Esophagus squamous epithelium (tissue), 5 donors: ENCODE measurements at regions not wholly inside any gene's neighbourhood (a gene's known extent, or its start where the extent isn't known, plus 50 kb on each side); places are given as distances from the start of the nearest gene placed in this dataset.
"Not testable (repeated sequence)": the region's sequence is repeated elsewhere in the genome, so short reads cannot be mapped to it uniquely, and the experiment has no call there.

Experiments used
- DNase-seq: peaks from one replicate; lab custom pipeline; 2025; lab: John Stamatoyannopoulos, UW
- H3K27ac ChIP-seq, 4 donors: fragments of 200-600 bp; sonication (generic); one replicate each; pipeline ENCODE4 v1.5.1; 2016 to 2019; ENCODE audit warnings: mild to moderate bottlenecking in 1 of 4
- H3K27me3 ChIP-seq, 4 donors: fragments of 200-600 bp; sonication (generic); 1 replicate in 3 of 4; 2 replicates in 1 of 4; pipeline versions ENCODE4 v1.5.1 to v1.6.0; 2017 to 2021; ENCODE audit warnings: antibody characterized with exemption in 1 of 4
- H3K36me3 ChIP-seq, 3 donors: fragments of 200-600 bp; sonication (generic); one replicate each; pipeline ENCODE4 v1.5.1; 2016 to 2019
- H3K4me1 ChIP-seq, 3 donors: fragments of 200-600 bp; sonication (generic); one replicate each; pipeline ENCODE4 v1.5.1; 2017 to 2019
- H3K4me3 ChIP-seq, 4 donors: fragments of 200-600 bp; sonication (generic); 1 replicate in 3 of 4; 2 replicates in 1 of 4; pipeline ENCODE4 v1.5.1; 2016 to 2019; ENCODE audit warnings: mild to moderate bottlenecking in 2 of 4, moderate library complexity in 1 of 4
- H3K9me3 ChIP-seq, 3 donors: fragments of 200-600 bp; sonication (generic); one replicate each; pipeline ENCODE4 v1.5.1; 2016 to 2019
- CTCF ChIP-seq, 6 experiments: fragments of 450-650 bp in 4 of 6; fragments of 200-600 bp in 2 of 6; sonication (generic) in 2 of 6; IDR thresholded peaks; one replicate each; pipeline ENCODE4 v1.5.1; 2016 to 2019; ENCODE audit warnings: antibody characterized with exemption in 6 of 6, mild to moderate bottlenecking in 4 of 6, moderate library complexity in 4 of 6
- POLR2A ChIP-seq, 4 donors: fragments of 450-650 bp; IDR thresholded peaks; one replicate each; pipeline ENCODE4 v1.6.1; 2017; ENCODE audit warnings: antibody characterized with exemption in 4 of 4, mild to moderate bottlenecking in 4 of 4, moderate library complexity in 3 of 4
- WGBS, 2 donors: methylation state at CpG; one replicate each; pipeline ENCODE4 v1.1.5; 2018; 5-methylcytosine and 5-hydroxymethylcytosine counted together
- intact Hi-C: fragments of 100-400 bp; cut with DNase I; formaldehyde crosslinking; loops from one replicate; pipeline ENCODE4 v1.15.0; 2022
- donor health status: DM: yes; HTN: yes; CAD: no.

GRCh38 chr11:29051935-29052334 is 943.7 kb downstream of the METTL15 start:
- Histone ChIP-seq H3K4me1 (no peaks in the 10 kb centered on the region), H3K27me3 (no peaks in the 10 kb centered on the region), H3K27ac (no peak overlapping the region), H3K9me3 (peaks cover 0 to 11% (median 0%) of the 10 kb centered on the region in 3 donors), H3K36me3 (no peaks in the 10 kb centered on the region), H3K4me3 (no peak overlapping the region)
- 70 to 90% methylated on average over 1 of the region's 1 CpG for WGBS, 2 donors
- intact Hi-C loops = no loop called here
- TF ChIP-seq CTCF (IDR thresholded peaks at IDR 0.05) (no peak), POLR2A (IDR thresholded peaks at IDR 0.05) (no peak)
- DNase-seq = no peak

- H3K27ac ChIP-seq, H3K36me3 ChIP-seq, H3K4me3 ChIP-seq, H3K27me3 ChIP-seq, intact Hi-C loops, H3K4me1 ChIP-seq, DNase-seq, H3K9me3 ChIP-seq: not testable (repeated sequence)
- WGBS, 2 donors = 56 to 66% methylated on average over 4 to 7 of the region's 11 CpGs
Observed at GRCh38 chr11:29050962-29051361, 942.8 kb downstream of the METTL15 start.

GRCh38 chr11:29040489-29040888 is 932.3 kb downstream of the METTL15 start:
- DNase-seq = no peak
- Histone ChIP-seq H3K27ac (no peak overlapping the region), H3K9me3 (no peaks in the 10 kb centered on the region), H3K4me1 (no peaks in the 10 kb centered on the region), H3K4me3 (no peak overlapping the region), H3K27me3 (no peaks in the 10 kb centered on the region), H3K36me3 (no peaks in the 10 kb centered on the region)
- intact Hi-C loops = no loop called here
- no peak for TF ChIP-seq POLR2A (IDR thresholded peaks at IDR 0.05)
- TF ChIP-seq CTCF (IDR thresholded peaks at IDR 0.05) = no peak

- Histone ChIP-seq H3K36me3 (no peaks in the 10 kb centered on the region), H3K27ac (no peak overlapping the region), H3K4me3 (no peak overlapping the region), H3K27me3 (no peaks in the 10 kb centered on the region), H3K4me1 (no peaks in the 10 kb centered on the region), H3K9me3 (no peaks in the 10 kb centered on the region)
- no peak for DNase-seq
- TF ChIP-seq POLR2A (IDR thresholded peaks at IDR 0.05) = no peak
- 0 to 25% methylated on average over 2 of the region's 2 CpGs for WGBS, 2 donors
- intact Hi-C loops = no loop called here
Observed at GRCh38 chr11:29032384-29033149, 924.4 kb downstream of the METTL15 start.

GRCh38 chr11:29029452-29029851 is 921.3 kb downstream of the METTL15 start:
- WGBS, 2 donors = 67 to 69% methylated on average over 2 of the region's 2 CpGs
- no peak for TF ChIP-seq CTCF (IDR thresholded peaks at IDR 0.05)
- TF ChIP-seq POLR2A (IDR thresholded peaks at IDR 0.05) = no peak
- intact Hi-C loops = no loop called here
- Histone ChIP-seq H3K27me3 (no peaks in the 10 kb centered on the region), H3K4me1 (no peaks in the 10 kb centered on the region), H3K36me3 (no peaks in the 10 kb centered on the region), H3K4me3 (no peak overlapping the region), H3K9me3 (no peaks in the 10 kb centered on the region), H3K27ac (no peak overlapping the region)
- no peak for DNase-seq

- TF ChIP-seq POLR2A (IDR thresholded peaks at IDR 0.05) = no peak
- no peak for TF ChIP-seq CTCF (IDR thresholded peaks at IDR 0.05)
- Histone ChIP-seq H3K4me1 (no peaks in the 10 kb centered on the region), H3K9me3 (no peaks in the 10 kb centered on the region), H3K27me3 (no peaks in the 10 kb centered on the region), H3K36me3 (no peaks in the 10 kb centered on the region), H3K27ac (no peak overlapping the region), H3K4me3 (no peak overlapping the region)
- intact Hi-C loops = no loop called here
- 88 to 90% methylated on average over 1 of the region's 1 CpG for WGBS, 2 donors
- no peak for DNase-seq
Observed at GRCh38 chr11:29027436-29027835, 919.2 kb downstream of the METTL15 start.
